Loucy (cell line): ENCODE measurements at regions not wholly inside any gene's neighbourhood (a gene's known extent, or its start where the extent isn't known, plus 50 kb on each side); places are given as distances from the start of the nearest gene placed in this dataset.

Experiments
- H2AFZ ChIP-seq: fragments of 200-600 bp; sonication (generic); 2 replicates; pipeline ENCODE4 v1.6.0; 2016; ENCODE audit warnings: antibody characterized with exemption, mild to moderate bottlenecking, low read length, moderate library complexity
- H3F3A ChIP-seq: fragments of 200-600 bp; 2 replicates; pipeline ENCODE4 v1.6.0; 2016; ENCODE audit warnings: antibody characterized with exemption, low read depth, mild to moderate bottlenecking
- H3K27me3 ChIP-seq: fragments of 200-600 bp; sonication (generic); 2 replicates; pipeline ENCODE4 v1.6.1; 2014; ENCODE audit warnings: low read length, mild to moderate bottlenecking; ENCODE audit not compliant: insufficient read depth, poor library complexity, severe bottlenecking
- H3K36me3 ChIP-seq: fragments of 200-600 bp; sonication (generic); 2 replicates; pipeline ENCODE4 v1.6.1; 2016; ENCODE audit warnings: low read length; ENCODE audit not compliant: insufficient read depth
- H3K4me1 ChIP-seq: fragments of 200-600 bp; sonication (generic); 2 replicates; pipeline ENCODE4 v1.5.1; 2014; ENCODE audit warnings: low read length, mild to moderate bottlenecking; ENCODE audit not compliant: insufficient read depth, poor library complexity, severe bottlenecking
- H3K4me2 ChIP-seq: fragments of 200-600 bp; sonication (generic); 2 replicates; pipeline ENCODE4 v1.6.0; 2014; ENCODE audit warnings: antibody characterized with exemption, low read length, low read depth, mild to moderate bottlenecking; ENCODE audit not compliant: poor library complexity, severe bottlenecking
- H3K4me3 ChIP-seq: fragments of 200-600 bp; sonication (generic); 2 replicates; pipeline ENCODE4 v1.5.1; 2014; ENCODE audit warnings: low read length, mild to moderate bottlenecking, mixed read lengths; ENCODE audit not compliant: poor library complexity, severe bottlenecking
- H3K79me2 ChIP-seq: fragments of 200-600 bp; sonication (generic); 2 replicates; pipeline ENCODE4 v1.6.1; 2014; ENCODE audit warnings: low read length; ENCODE audit not compliant: insufficient read depth
- H3K9ac ChIP-seq: fragments of 200-600 bp; sonication (generic); 2 replicates; pipeline ENCODE4 v1.6.0; 2014; ENCODE audit warnings: mild to moderate bottlenecking, low read depth, low read length, moderate library complexity; ENCODE audit not compliant: poor library complexity, severe bottlenecking
- H3K9me2 ChIP-seq: fragments of 200-600 bp; sonication (generic); replicated peaks from 2 replicates; pipeline ENCODE4 v1.6.1; 2016; ENCODE audit warnings: low read depth, low read length, mixed read lengths
- H3K9me3 ChIP-seq: fragments of 200-600 bp; sonication (generic); 2 replicates; pipeline ENCODE4 v1.6.1; 2014; ENCODE audit warnings: mild to moderate bottlenecking, antibody characterized with exemption, low read length, low read depth; ENCODE audit not compliant: insufficient read depth
- H4K20me1 ChIP-seq: fragments of 200-600 bp; sonication (generic); 2 replicates; pipeline ENCODE4 v1.6.0; 2014; ENCODE audit warnings: antibody characterized with exemption, low read length, mild to moderate bottlenecking; ENCODE audit not compliant: insufficient read depth, poor library complexity, severe bottlenecking
- CTCF ChIP-seq: fragments of 200-600 bp; sonication (generic); conservative IDR thresholded peaks from 2 replicates; pipeline ENCODE4 v1.5.1; 2014; ENCODE audit warnings: mild to moderate bottlenecking, antibody characterized with exemption, low read length
- EZH2phosphoT487 ChIP-seq: fragments of 200-600 bp; IDR thresholded peaks from 2 replicates; pipeline ENCODE4 v1.6.1; 2018; ENCODE audit warnings: antibody characterized with exemption, mild to moderate bottlenecking, moderate library complexity, borderline replicate concordance

- H3K4me2 ChIP-seq = no peak overlapping the region
- no peaks in the 10 kb centered on the region for H3K9me3 ChIP-seq
- H3K79me2 ChIP-seq = peaks cover 89% of the 10 kb centered on the region
These were observed 146.2 kb downstream of the CRYBB2 start for GRCh38 chr22:25365491-25366261.

GRCh38 chr22:25366408-25366807 lies 147.0 kb downstream of the CRYBB2 start:
- Histone ChIP-seq H2AFZ (no peak overlapping the region), H3K9me3 (no peaks in the 10 kb centered on the region), H4K20me1 (peaks cover 62% of the 10 kb centered on the region), H3K36me3 (peaks cover 84% of the 10 kb centered on the region; the same call in 1 of the 2 replicates), H3F3A (no peaks in the 10 kb centered on the region), H3K27me3 (no peaks in the 10 kb centered on the region), H3K4me3 (no peak overlapping the region), H3K9me2 (no peaks in the 10 kb centered on the region), H3K4me1 (no peaks in the 10 kb centered on the region), H3K4me2 (no peak overlapping the region), H3K9ac (no peak overlapping the region), H3K79me2 (peaks cover 89% of the 10 kb centered on the region)
- no peak; the same call in 1 of the 2 replicates for TF ChIP-seq CTCF
- TF ChIP-seq EZH2phosphoT487 = no peak

More at GRCh38 chr22:25365491-25366261, 146.2 kb downstream of the CRYBB2 start:
- H3K4me1 ChIP-seq = no peaks in the 10 kb centered on the region
- no peak overlapping the region for H3K4me3 ChIP-seq
- H3F3A ChIP-seq = no peaks in the 10 kb centered on the region
- peaks cover 67% of the 10 kb centered on the region for H4K20me1 ChIP-seq
- H3K9ac ChIP-seq = no peak overlapping the region
- TF ChIP-seq CTCF (no peak), EZH2phosphoT487 (no peak)
- H3K9me2 ChIP-seq = no peaks in the 10 kb centered on the region
- peaks cover 84% of the 10 kb centered on the region; the same call in 1 of the 2 replicates for H3K36me3 ChIP-seq
- H3K27me3 ChIP-seq = no peaks in the 10 kb centered on the region
- H2AFZ ChIP-seq = no peak overlapping the region

DNA sequence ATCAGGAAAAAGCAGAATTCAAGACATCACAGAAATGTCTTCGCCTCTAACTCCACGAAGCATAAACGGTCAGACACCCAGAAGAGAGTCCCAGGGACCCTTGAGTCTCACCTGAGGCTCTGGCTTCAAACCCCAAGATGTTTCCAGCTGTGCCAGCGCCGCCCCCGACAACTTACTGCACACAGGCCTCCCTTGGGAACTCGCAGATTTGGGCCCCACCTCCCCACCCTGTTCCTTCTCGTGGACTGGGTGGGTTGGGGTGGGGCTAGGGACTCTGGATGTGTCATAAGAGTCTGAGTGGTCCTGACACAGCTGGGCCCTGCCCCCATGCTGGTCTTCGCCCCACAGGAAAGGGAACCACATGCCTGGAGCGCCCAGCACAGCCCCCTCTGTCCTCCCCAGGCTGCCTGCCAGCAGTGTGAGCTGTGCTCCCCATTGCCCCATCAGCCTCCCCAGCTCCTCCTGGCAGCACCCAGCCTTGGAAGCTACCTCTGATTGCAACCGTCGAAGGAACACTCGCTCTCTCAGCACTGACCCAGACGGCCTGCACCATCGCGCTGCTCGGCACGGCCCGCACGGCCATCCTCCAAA lies 147.5 kb downstream of the CRYBB2 start:
- H3K36me3 ChIP-seq = peaks cover 82% of the 10 kb centered on the region; the same call in 1 of the 2 replicates
- peaks cover 85% of the 10 kb centered on the region for H3K79me2 ChIP-seq
- no peaks in the 10 kb centered on the region for H3K9me3 ChIP-seq
- no peak overlapping the region for H2AFZ ChIP-seq
- H3K4me2 ChIP-seq = no peak overlapping the region
- no peaks in the 10 kb centered on the region for H3K4me1 ChIP-seq
- peaks cover 57% of the 10 kb centered on the region for H4K20me1 ChIP-seq
- H3K27me3 ChIP-seq = no peaks in the 10 kb centered on the region
- no peaks in the 10 kb centered on the region for H3F3A ChIP-seq
- TF ChIP-seq CTCF (no peak), EZH2phosphoT487 (no peak)
- no peak overlapping the region for H3K9ac ChIP-seq
- H3K4me3 ChIP-seq = no peak overlapping the region
- H3K9me2 ChIP-seq = no peaks in the 10 kb centered on the region
